BE2C (cell line): ENCODE measurements at regions not wholly inside any gene's neighbourhood (a gene's known extent, or its start where the extent isn't known, plus 50 kb on each side); places are given as distances from the start of the nearest gene placed in this dataset.

Experiments used
- DNase-seq: peaks from one replicate; pipeline ENCODE4 v3.0.0-alpha.2; 2020
- H3K27me3 ChIP-seq: fragments of 250-450 bp; sonication (Bioruptor Pico); 2 replicates; pipeline ENCODE4 v1.5.1; 2020; ENCODE audit warnings: mild to moderate bottlenecking
- H3K36me3 ChIP-seq: fragments of 250-450 bp; sonication (Bioruptor Pico); 2 replicates; pipeline ENCODE4 v1.5.1; 2020; ENCODE audit warnings: mild to moderate bottlenecking
- H3K4me1 ChIP-seq: fragments of 250-450 bp; sonication (Bioruptor Pico); 2 replicates; pipeline ENCODE4 v1.5.1; 2020
- H3K4me3 ChIP-seq: 2 replicates; pipeline ENCODE4 v1.5.1; 2011; ENCODE audit warnings: low read depth, low read length
- H3K9me3 ChIP-seq: fragments of 250-450 bp; sonication (Bioruptor Pico); 2 replicates; pipeline ENCODE4 v1.5.1; 2020
- TF ChIP-seq, protein P1 (sequence below): IDR thresholded peaks from 2 replicates; pipeline ENCODE4 v1.5.1; 2012; ENCODE audit warnings: mild to moderate bottlenecking, low read depth, low read length

GRCh38 chr3:87354398-87354797 lies 78.0 kb upstream of the POU1F1 start:
- H3K4me3 ChIP-seq = no peak overlapping the region
- H3K4me1 ChIP-seq = no peaks in the 10 kb centered on the region; the same call in 1 of the 2 replicates
- no peaks in the 10 kb centered on the region for H3K36me3 ChIP-seq
- H3K27me3 ChIP-seq = peaks cover 3% of the 10 kb centered on the region; the same call in 1 of the 2 replicates
- TF ChIP-seq, protein P1, sequence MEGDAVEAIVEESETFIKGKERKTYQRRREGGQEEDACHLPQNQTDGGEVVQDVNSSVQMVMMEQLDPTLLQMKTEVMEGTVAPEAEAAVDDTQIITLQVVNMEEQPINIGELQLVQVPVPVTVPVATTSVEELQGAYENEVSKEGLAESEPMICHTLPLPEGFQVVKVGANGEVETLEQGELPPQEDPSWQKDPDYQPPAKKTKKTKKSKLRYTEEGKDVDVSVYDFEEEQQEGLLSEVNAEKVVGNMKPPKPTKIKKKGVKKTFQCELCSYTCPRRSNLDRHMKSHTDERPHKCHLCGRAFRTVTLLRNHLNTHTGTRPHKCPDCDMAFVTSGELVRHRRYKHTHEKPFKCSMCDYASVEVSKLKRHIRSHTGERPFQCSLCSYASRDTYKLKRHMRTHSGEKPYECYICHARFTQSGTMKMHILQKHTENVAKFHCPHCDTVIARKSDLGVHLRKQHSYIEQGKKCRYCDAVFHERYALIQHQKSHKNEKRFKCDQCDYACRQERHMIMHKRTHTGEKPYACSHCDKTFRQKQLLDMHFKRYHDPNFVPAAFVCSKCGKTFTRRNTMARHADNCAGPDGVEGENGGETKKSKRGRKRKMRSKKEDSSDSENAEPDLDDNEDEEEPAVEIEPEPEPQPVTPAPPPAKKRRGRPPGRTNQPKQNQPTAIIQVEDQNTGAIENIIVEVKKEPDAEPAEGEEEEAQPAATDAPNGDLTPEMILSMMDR = no peak
- H3K9me3 ChIP-seq = no peaks in the 10 kb centered on the region
- DNase-seq = no peak

- Histone ChIP-seq H3K4me3 (no peak overlapping the region), H3K9me3 (no peaks in the 10 kb centered on the region), H3K4me1 (no peaks in the 10 kb centered on the region; the same call in 1 of the 2 replicates), H3K27me3 (no peaks in the 10 kb centered on the region), H3K36me3 (no peaks in the 10 kb centered on the region)
- TF ChIP-seq, protein P1 = no peak
- no peak for DNase-seq
These were observed 75.6 kb upstream of the POU1F1 start for GRCh38 chr3:87351937-87352336.

DNA sequence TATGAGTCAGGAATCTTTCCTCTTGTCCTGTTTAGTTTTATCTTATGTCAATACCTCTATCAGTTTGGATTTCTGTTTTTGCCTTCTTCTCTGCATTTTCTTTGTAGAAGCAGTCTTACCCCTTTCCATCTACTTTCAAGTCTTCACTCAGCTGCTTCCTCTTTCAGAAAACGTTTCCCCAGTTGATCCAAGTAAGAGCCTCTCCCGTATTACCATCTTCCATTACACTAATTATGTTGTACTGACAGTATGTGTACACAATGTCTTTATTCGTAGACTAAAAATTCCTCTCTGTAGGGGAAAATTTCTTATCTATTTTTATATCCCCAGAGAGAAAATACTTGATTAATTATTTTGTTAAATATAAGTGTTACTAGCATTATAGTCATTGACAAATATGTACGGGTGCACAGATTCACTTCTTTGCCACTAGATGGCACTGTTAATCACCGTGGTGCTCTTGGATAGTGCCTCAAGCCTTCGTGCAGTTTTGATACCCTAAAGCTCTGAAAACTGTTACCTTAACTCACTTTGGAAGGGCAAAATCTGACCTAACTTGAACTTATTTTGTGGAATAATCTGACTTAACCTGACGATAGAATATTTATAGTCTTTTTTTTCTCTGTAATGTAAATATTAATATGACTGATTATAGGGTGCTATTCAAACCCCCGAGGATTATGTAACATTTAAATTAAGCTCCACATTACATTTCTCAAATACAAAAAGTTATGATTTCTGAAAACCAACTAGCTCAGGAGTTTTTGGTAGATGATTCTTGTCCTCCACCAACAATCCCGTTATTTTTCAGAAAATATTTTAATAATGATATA lies 74.2 kb upstream of the POU1F1 start:
- peak; percentile 13 for DNase-seq

DNA sequence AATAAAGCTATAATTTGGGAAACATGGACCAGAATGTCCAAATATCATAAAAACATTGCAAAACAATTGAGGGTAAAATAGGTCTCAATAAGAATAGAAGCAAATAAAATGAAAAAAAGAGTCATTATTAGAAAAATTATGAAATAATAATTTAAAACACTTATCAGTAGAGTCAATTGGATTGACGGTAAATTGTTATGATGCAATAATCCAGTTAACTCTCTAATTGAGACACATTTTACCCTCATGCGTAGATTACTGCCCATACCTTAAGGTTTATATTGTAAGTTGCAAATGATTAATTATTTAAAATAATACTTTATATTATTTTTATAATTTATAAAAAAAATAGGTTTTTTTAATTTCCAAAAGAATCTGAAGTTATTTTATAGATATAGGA lies 73.4 kb upstream of the POU1F1 start:
- TF ChIP-seq, protein P1 = no peak
- no peak for DNase-seq
- Histone ChIP-seq H3K27me3 (no peaks in the 10 kb centered on the region), H3K9me3 (no peaks in the 10 kb centered on the region), H3K36me3 (no peaks in the 10 kb centered on the region), H3K4me3 (no peak overlapping the region), H3K4me1 (no peaks in the 10 kb centered on the region; the same call in 1 of the 2 replicates)

More for the DNA sequence above, 74.2 kb upstream of the POU1F1 start:
- Histone ChIP-seq H3K9me3 (no peaks in the 10 kb centered on the region), H3K4me3 (no peak overlapping the region), H3K4me1 (no peaks in the 10 kb centered on the region; the same call in 1 of the 2 replicates), H3K36me3 (no peaks in the 10 kb centered on the region), H3K27me3 (no peaks in the 10 kb centered on the region)
- TF ChIP-seq, protein P1 = peak; percentile 93

DNA sequence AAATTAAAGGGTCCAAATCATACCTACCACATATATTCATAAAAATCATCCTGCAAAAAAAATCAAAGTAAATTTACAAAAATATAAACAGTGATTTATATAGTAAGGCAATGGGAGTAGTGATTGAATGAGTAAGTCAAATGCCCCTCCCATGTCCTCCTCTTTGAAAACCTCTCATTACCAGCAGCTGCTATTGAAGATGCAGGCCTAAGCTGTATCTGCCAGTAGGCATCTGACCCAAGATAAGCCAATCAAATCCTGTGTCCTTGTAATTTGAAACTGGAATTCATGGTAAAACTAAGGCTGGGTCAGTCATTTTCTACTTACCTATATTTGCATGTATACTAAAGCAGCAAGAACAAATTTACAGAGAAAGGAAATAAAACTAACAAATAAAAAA lies 60.4 kb upstream of the POU1F1 start:
- Histone ChIP-seq H3K4me3 (no peak overlapping the region), H3K4me1 (no peaks in the 10 kb centered on the region), H3K27me3 (no peaks in the 10 kb centered on the region), H3K36me3 (no peaks in the 10 kb centered on the region), H3K9me3 (no peaks in the 10 kb centered on the region)
- TF ChIP-seq, protein P1 = no peak
- no peak for DNase-seq

- TF ChIP-seq, protein P1 = no peak
- DNase-seq = no peak
These were observed 59.5 kb upstream of the POU1F1 start for GRCh38 chr3:87335931-87336330.

More at GRCh38 chr3:87335931-87336330, 59.5 kb upstream of the POU1F1 start:
- H3K9me3 ChIP-seq = no peaks in the 10 kb centered on the region
- no peaks in the 10 kb centered on the region for H3K27me3 ChIP-seq
- H3K36me3 ChIP-seq = no peaks in the 10 kb centered on the region
- H3K4me3 ChIP-seq = no peak overlapping the region
- H3K4me1 ChIP-seq = no peaks in the 10 kb centered on the region
